Stomach (tissue), 8 donors: ENCODE measurements at regions not wholly inside any gene's neighbourhood (a gene's known extent, or its start where the extent isn't known, plus 50 kb on each side); places are given as distances from the start of the nearest gene placed in this dataset.
"Not testable (repeated sequence)": the region's sequence is repeated elsewhere in the genome, so short reads cannot be mapped to it uniquely, and the experiment has no call there.

Experiments
- DNase-seq, 2 donors: peaks; one replicate each; pipeline versions ENCODE4 v3.0.0 to v3.0.0-alpha.2; 2013 to 2019
- H3K27ac ChIP-seq, 5 donors: fragments of 200-600 bp in 4 of 5; sonication (generic) in 4 of 5; one replicate each; pipeline ENCODE4 v1.5.1; 2013 to 2019; ENCODE audit warnings: mild to moderate bottlenecking in 1 of 5, moderate library complexity in 1 of 5
- H3K27me3 ChIP-seq, 3 donors: fragments of 200-600 bp; sonication (generic); one replicate each; pipeline ENCODE4 v1.5.1; 2017 to 2019; ENCODE audit warnings: mixed run types in 1 of 3
- H3K36me3 ChIP-seq, 4 donors: fragments of 200-600 bp; sonication (generic); 1 replicate in 3 of 4; 2 replicates in 1 of 4; pipeline ENCODE4 v1.5.1; 2016 to 2019
- H3K4me1 ChIP-seq, 4 donors: fragments of 200-600 bp; sonication (generic); one replicate each; pipeline ENCODE4 v1.5.1; 2016 to 2019
- H3K4me3 ChIP-seq, 4 donors: fragments of 200-600 bp; sonication (generic) in 3 of 4; one replicate each; pipeline ENCODE4 v1.5.1; 2016 to 2019; ENCODE audit warnings: mild to moderate bottlenecking in 1 of 4
- H3K9me3 ChIP-seq, 4 donors: fragments of 200-600 bp; sonication (generic); one replicate each; pipeline ENCODE4 v1.5.1; 2016 to 2019
- EP300 ChIP-seq: sonication (generic); formaldehyde crosslinking; IDR thresholded peaks from one replicate; pipeline ENCODE4 v1.6.1; 2017; ENCODE audit warnings: antibody characterized with exemption
- POLR2A ChIP-seq, 4 donors: fragments of 450-650 bp; IDR thresholded peaks; one replicate each; pipeline ENCODE4 v1.6.1; 2016; ENCODE audit warnings: antibody characterized with exemption in 4 of 4, control low read depth in 2 of 4, mild to moderate bottlenecking in 1 of 4, moderate library complexity in 1 of 4
- POLR2AphosphoS5 ChIP-seq, 3 donors: sonication (generic); formaldehyde crosslinking; IDR thresholded peaks; one replicate each; pipeline ENCODE4 v1.6.1; 2016; ENCODE audit warnings: antibody characterized with exemption in 3 of 3
- WGBS, 5 donors: extraction: QIAGEN DNeasy Blood & Tissue Kit in 3 of 5; methylation state at CpG; one replicate each; pipeline versions ENCODE4 v1.1.5 to v1.1.7; 2013 to 2018; 5-methylcytosine and 5-hydroxymethylcytosine counted together
- intact Hi-C: fragments of 100-400 bp; cut with DNase I; formaldehyde crosslinking; loops from one replicate; pipeline ENCODE4 v1.15.1; 2023; ENCODE audit warnings: low total_unique reads
- TF ChIP-seq, protein P1 (sequence below), 7 experiments: fragments of 450-650 bp in 4 of 7; fragments of 200-600 bp in 3 of 7; sonication (generic) in 3 of 7; IDR thresholded peaks; one replicate each; pipeline ENCODE4 v1.5.1; 2016 to 2019; ENCODE audit warnings: antibody characterized with exemption in 7 of 7, control low read depth in 2 of 7, mild to moderate bottlenecking in 1 of 7
- donor health status: healthy with polysubstance abuse.
- donor health status: Bipolar disorder and iron deficiency.
- donor health status: healthy.

DNA sequence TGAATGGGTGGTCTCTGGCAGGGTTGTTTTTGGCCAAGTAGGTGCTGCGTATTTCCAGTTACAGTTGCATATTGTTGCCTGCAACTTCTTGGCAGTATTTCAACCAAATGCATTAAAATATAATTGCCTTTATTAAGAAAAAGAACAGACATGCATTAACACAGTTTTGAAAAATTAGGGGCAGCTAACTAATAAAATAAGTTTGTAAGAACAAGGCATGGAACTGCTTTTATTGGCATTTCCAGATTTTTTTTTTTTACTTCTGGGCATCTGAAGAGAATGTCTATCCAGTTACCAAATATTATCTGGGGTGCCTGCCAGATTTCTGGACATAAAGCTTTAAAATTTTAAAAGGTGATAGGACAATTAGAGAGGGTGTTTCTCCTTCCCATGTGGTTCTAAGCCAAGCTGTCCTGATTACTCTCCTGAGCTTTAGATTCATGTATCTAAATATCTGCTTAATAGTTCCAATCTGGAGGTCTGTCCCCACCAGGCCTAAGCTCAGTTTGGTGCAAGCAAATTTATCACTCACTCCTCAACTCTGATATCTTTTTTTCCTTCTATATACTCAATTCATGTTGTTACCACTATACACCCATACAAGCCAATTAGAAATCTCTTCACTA lies 553.3 kb upstream of the USP24 start:
- H3K36me3 ChIP-seq: no peaks in the 10 kb centered on the region
- WGBS, 5 donors: 86 to 96% (median 91%) methylated on average over 1 of the region's 1 CpG
- TF ChIP-seq POLR2A (IDR thresholded peaks at IDR 0.05) (no peak), EP300 (no peak), POLR2AphosphoS5 (IDR thresholded peaks at IDR 0.05) (no peak)
- TF ChIP-seq, protein P1, sequence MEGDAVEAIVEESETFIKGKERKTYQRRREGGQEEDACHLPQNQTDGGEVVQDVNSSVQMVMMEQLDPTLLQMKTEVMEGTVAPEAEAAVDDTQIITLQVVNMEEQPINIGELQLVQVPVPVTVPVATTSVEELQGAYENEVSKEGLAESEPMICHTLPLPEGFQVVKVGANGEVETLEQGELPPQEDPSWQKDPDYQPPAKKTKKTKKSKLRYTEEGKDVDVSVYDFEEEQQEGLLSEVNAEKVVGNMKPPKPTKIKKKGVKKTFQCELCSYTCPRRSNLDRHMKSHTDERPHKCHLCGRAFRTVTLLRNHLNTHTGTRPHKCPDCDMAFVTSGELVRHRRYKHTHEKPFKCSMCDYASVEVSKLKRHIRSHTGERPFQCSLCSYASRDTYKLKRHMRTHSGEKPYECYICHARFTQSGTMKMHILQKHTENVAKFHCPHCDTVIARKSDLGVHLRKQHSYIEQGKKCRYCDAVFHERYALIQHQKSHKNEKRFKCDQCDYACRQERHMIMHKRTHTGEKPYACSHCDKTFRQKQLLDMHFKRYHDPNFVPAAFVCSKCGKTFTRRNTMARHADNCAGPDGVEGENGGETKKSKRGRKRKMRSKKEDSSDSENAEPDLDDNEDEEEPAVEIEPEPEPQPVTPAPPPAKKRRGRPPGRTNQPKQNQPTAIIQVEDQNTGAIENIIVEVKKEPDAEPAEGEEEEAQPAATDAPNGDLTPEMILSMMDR (IDR thresholded peaks at IDR 0.05): no peak
- no peak for DNase-seq
- H3K4me3 ChIP-seq: no peak overlapping the region
- H3K27me3 ChIP-seq: no peaks in the 10 kb centered on the region
- no peaks in the 10 kb centered on the region for H3K4me1 ChIP-seq
- no peaks in the 10 kb centered on the region for H3K9me3 ChIP-seq
- H3K27ac ChIP-seq: no peak overlapping the region
- intact Hi-C loops: no loop called here

DNA sequence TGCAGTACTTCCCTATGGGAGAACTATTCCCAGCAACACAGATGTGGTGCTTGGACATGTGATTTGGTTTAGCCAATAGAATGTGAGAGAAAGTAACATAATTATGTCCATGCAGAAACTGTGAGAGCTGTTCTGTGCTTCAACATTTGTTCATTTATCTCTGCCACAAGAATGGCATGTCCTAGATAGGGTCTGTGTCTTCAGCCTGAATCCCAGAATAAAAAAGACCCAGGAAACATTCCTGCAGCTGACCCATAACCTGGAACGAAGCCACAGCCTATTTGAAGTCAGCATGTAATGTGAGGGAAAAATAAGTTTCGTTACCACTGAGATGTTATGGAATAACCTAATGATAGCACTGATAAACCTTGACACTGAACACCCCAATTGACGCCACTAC lies 552.0 kb upstream of the USP24 start:
- intact Hi-C loops: no loop called here
- no peaks in the 10 kb centered on the region for H3K27me3 ChIP-seq
- no peaks in the 10 kb centered on the region for H3K9me3 ChIP-seq
- no peak overlapping the region for H3K27ac ChIP-seq
- no peaks in the 10 kb centered on the region for H3K4me1 ChIP-seq
- DNase-seq: no peak
- no peak overlapping the region for H3K4me3 ChIP-seq
- H3K36me3 ChIP-seq: no peaks in the 10 kb centered on the region
- no peak for TF ChIP-seq POLR2AphosphoS5 (IDR thresholded peaks at IDR 0.05)
- TF ChIP-seq, protein P1 (IDR thresholded peaks at IDR 0.05): no peak
- TF ChIP-seq POLR2A (IDR thresholded peaks at IDR 0.05): no peak
- no peak for TF ChIP-seq EP300
- 76 to 92% (median 77%) methylated on average over 3 of the region's 3 CpGs for WGBS, 5 donors

DNA sequence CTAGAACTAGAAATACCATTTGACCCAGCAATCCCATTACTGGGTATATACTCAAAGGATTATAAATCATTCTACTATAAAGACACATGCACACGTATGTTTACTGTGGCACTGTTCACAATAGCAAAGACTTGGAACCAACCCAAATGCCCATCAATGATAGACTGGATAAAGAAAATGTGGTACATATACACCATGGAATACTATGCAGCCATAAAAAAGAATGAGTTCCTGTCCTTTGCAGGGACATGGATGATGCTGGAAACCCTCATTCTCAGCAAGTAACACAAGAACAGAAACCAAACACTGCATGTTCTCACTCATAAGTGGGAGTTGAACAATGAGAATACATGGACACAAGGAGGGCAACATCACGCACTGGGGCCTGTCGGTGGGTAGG lies 550.3 kb upstream of the USP24 start:
- H3K36me3 ChIP-seq, H3K4me3 ChIP-seq, H3K4me1 ChIP-seq, DNase-seq, H3K9me3 ChIP-seq, H3K27ac ChIP-seq, H3K27me3 ChIP-seq, intact Hi-C loops: not testable (repeated sequence)
- 85 to 97% (median 91%) methylated on average over 3 of the region's 3 CpGs for WGBS, 5 donors

DNA sequence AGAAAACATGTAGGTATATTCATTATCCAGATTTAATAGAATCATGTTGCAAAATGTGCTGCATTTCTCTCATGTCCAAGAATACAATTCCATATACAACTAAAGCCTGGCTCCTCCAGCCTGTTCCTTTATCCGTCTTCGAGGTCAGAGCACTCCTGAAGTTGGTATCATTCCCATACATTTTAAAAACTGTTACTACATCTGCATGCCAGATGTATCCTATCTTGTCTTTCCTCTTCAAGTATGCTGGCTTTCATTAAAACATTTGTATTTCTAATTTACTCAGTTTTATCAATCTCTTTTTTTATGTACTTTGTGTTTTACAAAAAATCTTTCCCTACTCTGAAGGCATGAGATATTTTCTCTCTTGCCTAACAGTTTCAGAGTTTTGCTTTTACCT lies 536.6 kb upstream of the USP24 start:
- H3K9me3 ChIP-seq: peaks cover 0 to 3% (median 2%) of the 10 kb centered on the region in 4 donors
- TF ChIP-seq POLR2AphosphoS5 (IDR thresholded peaks at IDR 0.05) (no peak), EP300 (no peak)
- TF ChIP-seq, protein P1 (IDR thresholded peaks at IDR 0.05): no peak
- 77 to 83% (median 82%) methylated on average over 2 of the region's 2 CpGs for WGBS, 5 donors
- no peaks in the 10 kb centered on the region for H3K4me1 ChIP-seq
- H3K4me3 ChIP-seq: no peak overlapping the region
- intact Hi-C loops: no loop called here
- H3K36me3 ChIP-seq: no peaks in the 10 kb centered on the region
- no peak for DNase-seq
- H3K27ac ChIP-seq: no peak overlapping the region
- no peaks in the 10 kb centered on the region for H3K27me3 ChIP-seq

DNA sequence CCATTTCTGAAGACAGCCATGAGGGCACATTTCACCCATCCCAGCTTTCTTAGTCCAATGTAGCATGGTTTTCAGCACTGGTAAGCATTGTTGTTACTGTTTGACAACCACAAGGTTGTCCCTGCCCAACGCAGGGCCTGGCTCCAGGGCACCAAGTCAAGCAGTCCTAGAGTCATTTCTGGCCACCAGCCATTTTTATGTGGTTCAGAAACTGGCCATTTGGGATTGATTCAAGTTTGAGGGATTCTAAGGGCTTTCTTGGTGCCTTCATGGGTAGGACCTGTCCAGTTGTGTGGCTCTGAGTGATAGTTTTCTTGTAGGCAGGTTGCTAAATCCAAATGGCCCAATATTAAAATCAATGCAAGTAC lies 535.4 kb upstream of the USP24 start:
- intact Hi-C loops: no loop called here
- Histone ChIP-seq H3K4me3 (no peak overlapping the region), H3K27ac (no peak overlapping the region), H3K9me3 (peaks cover 0 to 12% (median 6%) of the 10 kb centered on the region in 4 donors), H3K4me1 (no peaks in the 10 kb centered on the region), H3K27me3 (no peaks in the 10 kb centered on the region), H3K36me3 (no peaks in the 10 kb centered on the region)
- TF ChIP-seq EP300 (no peak), POLR2A (IDR thresholded peaks at IDR 0.05) (no peak), POLR2AphosphoS5 (IDR thresholded peaks at IDR 0.05) (no peak)
- TF ChIP-seq, protein P1 (IDR thresholded peaks at IDR 0.05): no peak
- no peak for DNase-seq
- 57 to 93% (median 81%) methylated on average over 1 of the region's 1 CpG for WGBS, 5 donors
